ENCODE measurements at regions not wholly inside any gene's neighbourhood (a gene's known extent, or its start where the extent isn't known, plus 50 kb on each side); places are given as distances from the start of the nearest gene placed in this dataset.

DNA sequence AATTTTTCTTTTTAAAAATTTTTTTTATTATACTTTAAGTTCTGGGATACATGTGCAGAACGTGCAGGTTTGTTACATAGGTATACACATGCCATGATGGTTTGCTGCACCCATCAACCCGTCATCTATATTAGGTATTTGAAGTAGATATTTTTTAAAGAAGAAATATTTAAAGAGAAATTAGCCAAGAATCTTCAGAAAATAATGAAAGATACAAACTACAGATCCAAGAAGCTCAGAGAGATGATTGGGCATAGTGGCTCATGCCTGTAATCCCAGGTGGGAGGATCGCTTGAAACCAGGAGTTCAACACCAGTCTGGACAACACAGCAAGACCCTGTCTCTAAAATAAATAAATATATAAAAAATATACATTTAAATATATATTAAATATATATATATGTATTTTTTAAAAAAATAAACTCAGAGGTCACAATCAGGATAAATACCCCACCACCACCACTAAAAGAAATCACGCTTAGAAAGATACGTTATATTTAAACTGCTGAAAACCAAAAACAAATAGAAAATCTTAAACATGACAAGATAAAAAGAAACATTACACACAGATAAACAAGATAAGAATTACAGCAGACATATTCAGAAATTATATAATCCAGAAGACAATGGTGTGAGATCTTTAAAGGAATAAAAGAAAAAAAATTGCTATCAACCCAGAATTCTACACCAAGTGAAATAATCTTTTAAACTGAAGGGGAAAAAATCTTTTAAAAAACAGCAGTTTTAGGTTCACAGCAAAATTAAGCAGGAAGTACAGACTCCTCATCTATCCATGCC, 57.5 kb downstream of the CSF2 start:
- no peak for DNase-seq (ENCODE audit: low read depth)

DNA sequence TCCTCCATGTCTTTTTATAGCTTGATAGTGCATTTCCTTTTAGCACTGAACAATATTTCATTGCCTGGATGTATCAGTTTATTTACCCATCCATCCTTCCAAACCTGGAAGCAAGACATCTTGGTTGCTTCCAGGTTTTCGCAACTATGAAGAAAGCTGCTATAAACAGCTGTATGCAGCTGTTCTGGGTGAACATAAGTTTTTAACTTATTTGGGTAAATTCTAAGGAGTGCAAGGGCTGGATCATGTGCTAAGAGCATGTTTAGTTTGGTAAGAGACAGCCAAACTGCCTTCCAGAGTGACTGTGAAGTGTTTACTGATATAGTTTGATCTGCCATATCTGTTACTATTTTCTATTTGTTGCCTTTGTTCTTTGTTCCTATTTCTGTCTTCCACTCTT, 58.5 kb downstream of the CSF2 start:
- DNase-seq (ENCODE audit: low read depth) = no peak

DNA sequence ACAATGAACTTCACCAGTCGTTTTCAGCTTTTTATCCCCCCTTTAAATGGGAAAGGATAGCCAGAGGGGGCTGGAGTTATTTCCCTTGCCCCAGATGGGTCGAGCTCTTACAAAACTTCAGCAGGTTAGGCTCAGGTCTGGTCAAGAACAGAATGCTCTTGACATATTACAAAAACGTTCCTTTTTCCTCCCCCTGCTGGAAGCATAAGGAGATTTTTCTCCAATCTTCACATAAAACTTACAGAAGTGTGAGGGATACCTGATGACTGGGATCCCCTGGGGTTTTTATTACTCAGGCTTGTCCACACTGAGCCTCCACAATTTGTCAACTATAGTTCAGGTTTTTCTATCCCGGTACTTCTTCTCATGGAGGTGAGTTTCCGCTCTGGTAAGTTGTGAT, 60.8 kb downstream of the CSF2 start:
- no peak for DNase-seq (ENCODE audit: low read depth)

DNA sequence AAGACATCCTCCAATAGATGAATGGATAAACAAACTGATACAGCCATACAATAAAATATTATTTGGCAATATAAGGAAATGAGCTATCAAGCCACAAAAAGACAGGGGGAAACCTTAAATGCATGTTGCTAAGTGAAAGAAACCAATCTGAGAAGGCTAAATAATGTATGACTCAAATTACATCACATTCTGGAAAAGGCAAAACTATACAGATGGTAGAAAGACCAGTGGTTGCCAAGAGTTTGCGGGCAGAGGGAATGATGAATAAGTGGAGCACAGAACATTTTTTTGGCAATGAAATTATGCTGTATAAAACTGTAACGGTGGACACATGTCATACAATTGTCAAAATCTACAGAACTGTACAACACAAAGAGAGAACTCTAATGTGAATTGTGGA, 63.3 kb downstream of the CSF2 start:
- DNase-seq (ENCODE audit: low read depth) = peak; percentile 89

DNA sequence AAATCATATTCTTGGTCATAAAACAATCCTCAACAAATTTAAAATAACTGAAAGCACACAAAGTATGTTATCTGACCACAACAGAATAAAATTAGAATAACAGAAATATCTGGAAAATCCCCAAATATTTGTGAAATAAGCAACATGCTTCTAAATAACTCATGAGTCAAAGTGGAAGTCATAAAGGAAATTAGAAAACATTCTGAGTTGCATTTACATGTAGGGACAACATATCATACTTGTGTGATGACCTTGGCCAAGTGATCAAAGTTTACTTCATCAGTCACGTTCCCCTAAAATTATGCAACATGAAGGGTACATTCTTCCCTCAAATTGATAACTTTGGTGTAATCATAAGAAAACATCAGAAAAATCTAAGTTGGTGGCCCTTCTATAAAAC, 64.7 kb downstream of the CSF2 start:
- peak; percentile 35 for DNase-seq (ENCODE audit: low read depth)
